HG02884 (cell line): ENCODE measurements at regions not wholly inside any gene's neighbourhood (a gene's known extent, or its start where the extent isn't known, plus 50 kb on each side); places are given as distances from the start of the nearest gene placed in this dataset.
"Not testable (repeated sequence)": the region's sequence is repeated elsewhere in the genome, so short reads cannot be mapped to it uniquely, and the experiment has no call there.

Source experiments
- ATAC-seq: cut with Tn5 transposase; IDR thresholded peaks from one replicate; pipeline ENCODE4 v1.9.1; 2021; ENCODE audit warnings: mild to moderate bottlenecking, moderate library complexity; ENCODE audit not compliant: unreplicated experiment

DNA sequence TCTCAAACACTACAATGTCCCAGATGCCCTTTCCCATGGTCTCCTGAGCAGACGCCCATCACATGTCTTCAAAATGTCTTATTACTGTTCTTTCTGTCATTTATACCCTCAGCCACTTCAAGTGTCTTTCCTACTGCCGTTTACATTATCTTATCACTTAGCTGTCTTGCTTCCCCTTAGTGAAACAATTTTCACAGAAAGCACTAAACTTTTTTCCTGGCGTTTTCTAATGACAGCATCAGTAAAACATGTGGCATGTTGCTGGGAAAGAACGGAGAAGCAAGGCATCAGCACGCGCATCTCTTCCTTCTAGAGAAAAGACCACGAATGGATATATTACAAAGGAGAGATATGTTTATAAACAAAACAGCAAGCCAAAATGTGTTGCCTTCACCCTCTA lies 189.7 kb upstream of the SLIT2 start:
- ATAC-seq, result no peak

DNA sequence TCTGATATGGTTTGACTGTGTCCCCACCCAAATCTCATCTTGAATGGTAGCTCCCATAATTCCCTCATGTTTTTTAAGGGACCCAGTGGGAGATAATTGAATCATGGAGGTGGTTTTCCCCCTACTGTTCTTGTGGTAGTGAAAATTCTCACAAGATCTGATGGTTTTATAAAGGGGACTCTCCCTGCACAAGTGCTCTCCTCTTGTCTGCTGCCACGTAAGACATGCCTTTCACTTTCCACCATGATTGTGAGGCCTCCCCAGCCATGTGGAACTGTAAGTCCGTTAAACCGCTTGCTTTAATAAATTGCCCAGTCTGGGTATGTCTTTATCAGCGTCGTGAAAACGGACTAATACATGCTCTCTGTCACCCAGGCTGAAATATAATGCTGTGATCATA lies 200.9 kb upstream of the SLIT2 start:
- ATAC-seq, result no peak

DNA sequence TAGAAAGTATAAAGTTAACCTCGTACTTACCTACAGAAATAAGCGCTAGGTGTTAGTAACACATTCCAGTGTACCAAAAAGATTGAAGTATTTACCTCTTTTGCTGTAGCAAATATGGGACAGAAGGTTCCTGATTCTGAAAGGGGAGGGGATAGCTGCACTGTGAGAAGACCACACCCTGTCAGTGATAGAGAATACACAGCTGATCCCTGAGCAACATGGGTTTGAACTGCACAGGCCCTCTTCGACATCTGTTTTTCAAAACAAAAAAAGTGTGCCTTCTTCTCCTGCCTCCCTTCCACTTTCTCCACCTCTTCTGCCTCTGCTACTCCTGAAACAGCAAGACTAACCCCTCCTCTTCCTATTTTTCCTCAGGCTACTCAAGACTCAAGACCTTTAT lies 201.8 kb upstream of the SLIT2 start:
- no peak for ATAC-seq

DNA sequence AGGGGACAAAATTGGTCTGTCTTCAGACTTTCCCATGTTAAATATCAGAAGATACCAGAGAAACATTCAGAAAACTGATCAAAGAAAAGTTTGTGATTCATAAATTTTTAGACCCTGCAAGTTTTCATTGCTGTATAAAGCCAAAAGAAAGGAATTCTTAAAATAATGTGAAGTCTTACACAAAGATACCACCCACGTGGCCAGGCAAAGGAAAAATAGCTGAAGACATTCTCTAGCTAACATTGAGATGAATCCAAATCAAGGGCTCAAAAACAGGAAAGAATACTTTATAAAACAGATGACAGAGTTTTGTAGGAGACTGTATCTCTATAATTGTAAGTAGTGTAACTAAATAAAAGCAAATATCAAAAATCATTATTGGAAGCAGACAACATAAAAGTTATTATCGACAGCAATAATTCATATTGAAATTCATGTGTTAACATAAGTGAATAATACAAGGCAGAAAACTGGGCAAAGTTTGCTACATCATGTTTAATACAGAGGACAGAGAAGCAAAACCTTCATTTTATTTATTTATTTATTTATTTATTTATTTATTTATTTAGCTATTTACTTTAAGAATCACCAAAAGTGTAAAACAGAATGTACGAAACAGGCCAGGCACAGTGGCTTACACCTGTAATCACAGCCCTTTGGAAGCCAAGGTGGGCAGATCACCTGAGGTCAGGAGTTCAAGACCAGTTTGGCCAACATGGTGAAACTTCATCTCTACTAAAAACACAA lies 204.6 kb upstream of the SLIT2 start:
- no peak for ATAC-seq

DNA sequence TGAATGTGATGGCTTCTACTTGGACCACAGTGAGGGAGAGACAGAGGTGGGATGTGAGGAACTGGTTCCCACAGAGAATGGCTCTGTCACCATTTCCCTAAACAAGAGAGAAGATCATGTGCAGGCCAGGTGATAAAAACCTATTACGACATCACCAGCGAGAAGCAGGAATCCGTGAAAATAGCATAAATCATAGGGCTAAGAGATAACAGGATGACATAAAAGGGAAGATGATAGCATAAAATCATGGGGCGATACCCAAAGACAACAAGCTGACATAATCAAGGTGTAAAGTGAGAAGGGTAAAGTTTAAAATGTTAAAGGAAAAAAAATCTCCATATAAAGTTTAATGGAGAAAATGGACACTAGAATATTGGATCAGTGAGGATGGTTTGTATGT lies 205.5 kb upstream of the SLIT2 start:
- ATAC-seq, result no peak

DNA sequence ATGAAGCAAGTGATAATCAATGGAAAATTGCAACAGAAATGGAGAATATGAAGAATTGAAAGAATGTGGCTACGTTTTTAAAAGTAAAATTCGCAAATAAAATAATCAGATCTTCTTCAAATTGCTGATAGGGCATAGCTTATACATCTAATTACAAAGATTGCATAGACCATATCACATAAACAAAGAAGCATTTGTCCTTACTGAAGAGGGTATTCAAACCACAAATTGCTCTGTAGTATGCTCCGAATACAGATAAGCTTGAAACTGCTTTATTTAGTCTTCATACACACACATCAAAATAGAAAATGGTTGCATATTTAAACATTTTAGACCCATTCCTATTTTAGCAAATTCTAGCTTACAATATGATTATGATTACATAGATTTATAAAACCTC lies 206.7 kb upstream of the SLIT2 start:
- ATAC-seq, result no peak

DNA sequence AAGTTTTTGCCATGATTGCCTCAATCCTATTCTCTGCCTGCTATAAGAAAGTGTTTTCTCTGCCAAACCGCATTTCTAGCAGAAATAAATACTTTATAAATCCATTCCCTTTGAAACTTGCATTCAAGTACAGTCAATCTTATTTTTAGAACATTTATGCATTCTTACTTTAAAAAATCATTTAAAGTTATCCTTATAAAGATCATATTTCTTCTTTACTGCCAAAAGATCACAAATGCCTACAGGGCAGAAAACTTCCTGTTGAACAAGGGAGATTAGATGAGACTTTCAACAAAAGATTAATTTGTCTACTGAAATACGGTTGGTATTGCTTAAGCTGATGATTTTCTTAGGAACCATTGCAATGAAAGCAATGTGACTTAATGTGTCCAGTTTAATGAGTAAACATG lies 207.2 kb upstream of the SLIT2 start:
- ATAC-seq, result no peak

DNA sequence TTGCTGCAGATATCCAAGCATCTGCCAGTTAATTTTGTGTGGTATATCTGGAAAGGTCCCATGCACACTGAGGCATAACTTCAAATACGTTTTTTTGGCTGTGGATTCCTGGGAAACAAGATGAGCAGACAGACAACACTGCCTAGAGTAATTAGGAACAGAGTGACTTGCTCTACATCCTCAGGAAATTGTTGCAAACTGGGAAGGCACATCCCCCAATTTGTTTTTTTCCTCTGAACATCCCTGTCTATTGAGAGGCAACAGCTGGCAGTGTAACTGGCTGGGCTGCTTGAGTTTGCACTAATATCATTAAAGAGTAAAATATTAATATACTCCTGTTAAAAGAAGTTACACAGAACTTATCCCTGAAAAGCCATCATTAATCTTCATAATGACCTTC lies 207.7 kb upstream of the SLIT2 start:
- no peak for ATAC-seq

DNA sequence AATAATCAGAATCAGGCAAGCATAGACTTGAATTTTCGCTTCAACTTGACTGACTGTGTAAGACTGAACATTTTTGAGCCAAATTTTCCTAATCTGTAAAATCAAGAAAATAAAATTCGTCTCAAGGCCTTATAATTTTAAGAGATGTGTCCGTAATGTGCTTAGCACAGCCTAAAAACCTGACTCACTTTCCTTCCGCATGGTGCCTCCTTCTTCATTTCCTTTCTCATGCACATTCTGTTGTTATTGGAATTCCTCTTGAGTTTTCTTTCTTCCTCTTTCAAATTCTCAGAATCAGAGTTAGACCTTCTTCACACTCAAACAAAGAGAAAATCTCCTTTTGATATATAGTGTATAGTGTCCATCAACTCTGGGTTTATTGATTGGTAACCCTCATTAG lies 208.9 kb upstream of the SLIT2 start:
- ATAC-seq, result no peak

DNA sequence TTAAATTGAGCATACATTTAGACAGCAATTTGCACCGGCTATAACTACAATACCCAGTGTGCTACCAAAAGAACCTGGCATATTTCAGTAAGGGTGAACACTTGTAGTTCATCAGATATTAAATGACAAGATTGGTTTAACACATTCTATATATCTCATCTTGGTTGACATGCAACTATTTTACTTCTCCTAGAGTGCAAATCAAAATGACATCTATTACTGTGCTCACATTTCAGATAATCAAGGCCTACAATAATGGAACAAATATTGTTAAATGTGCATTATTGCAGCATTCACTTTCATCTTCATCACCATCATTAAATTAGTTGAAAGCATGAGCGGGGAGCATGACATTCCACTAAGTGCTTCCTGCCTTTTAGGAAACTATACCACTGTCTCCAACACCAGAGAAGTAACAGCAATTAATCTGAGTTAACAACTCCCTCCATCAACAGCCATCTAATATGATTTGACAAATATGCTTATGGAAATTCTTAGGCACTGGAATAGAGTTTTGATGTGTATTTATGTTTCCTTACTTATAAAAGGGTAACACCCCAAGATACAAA lies 209.8 kb upstream of the SLIT2 start:
- ATAC-seq, result no peak

DNA sequence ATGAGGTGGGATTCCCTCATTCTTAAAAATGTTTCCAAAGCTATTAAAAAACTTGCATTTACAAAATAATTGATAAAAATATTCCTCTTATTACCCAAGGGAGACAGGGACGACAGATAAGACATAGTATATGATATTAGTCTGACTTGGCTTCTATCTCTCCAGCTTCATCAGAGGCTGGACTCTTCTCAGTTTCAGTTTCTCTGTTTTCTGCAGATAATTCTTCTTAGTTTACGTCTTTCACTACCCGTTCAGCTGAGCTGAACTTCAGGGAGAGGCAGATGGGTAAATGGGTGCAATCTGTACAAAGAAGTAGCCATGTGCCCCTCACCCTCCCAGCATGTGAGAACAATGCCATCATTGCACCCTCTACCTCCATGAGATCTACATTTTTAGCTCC lies 214.0 kb upstream of the SLIT2 start:
- ATAC-seq, result no peak

DNA sequence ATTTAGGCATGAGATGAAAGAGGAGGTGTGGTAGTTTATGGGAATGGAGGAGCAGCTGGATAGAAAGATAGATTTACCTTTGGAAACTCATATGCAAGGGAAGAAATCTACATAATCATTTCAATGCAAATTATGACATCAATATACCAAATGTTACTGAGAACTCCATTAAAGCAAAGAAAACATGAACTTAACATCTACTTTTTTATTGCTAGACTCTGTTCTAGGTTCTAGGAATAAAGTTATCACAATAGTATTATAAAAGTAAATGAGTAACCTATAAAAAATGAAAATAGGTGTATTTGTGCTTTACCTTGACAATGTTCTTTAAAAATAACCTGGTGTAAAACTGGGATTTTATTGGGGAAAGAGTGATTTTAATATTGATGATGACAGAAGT lies 221.6 kb upstream of the SLIT2 start:
- ATAC-seq, result no peak

DNA sequence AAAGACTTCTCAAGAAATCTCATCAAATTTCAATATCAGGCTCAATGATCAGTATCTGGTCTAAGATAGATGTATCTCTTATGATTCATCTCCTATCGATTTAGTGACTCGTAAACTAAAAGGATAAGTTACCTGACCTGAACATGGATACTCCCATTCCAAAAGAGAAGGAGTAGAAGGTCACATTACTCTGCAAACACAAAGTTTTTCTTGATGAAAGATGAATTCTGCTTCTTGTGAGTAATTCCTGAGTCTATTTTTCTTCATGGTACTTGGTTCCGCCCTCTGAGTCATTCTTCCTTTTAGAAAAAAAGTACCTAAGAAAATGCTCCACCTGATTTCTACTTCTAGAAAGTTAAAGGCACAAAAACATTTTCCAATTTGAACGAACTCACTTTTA lies 223.1 kb upstream of the SLIT2 start:
- ATAC-seq, result no peak

DNA sequence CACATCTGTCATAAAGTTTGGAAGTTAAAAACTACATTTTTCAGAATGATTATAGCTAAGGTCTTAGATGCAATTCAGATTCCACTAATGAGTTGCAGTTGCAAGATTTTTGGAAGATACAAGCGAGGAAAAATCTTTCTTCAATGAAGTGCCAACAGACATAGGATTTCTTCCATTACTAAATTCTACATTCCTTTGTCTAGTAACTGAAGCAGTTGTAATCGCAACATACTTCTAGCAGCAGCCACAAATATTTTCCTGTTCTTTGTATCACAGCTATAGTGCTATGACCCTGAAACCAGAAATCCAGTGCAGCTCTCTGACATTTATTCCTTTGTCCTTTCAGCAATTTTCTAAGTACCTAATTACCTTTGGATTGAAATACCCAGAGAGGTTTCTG lies 225.2 kb upstream of the SLIT2 start:
- no peak for ATAC-seq

DNA sequence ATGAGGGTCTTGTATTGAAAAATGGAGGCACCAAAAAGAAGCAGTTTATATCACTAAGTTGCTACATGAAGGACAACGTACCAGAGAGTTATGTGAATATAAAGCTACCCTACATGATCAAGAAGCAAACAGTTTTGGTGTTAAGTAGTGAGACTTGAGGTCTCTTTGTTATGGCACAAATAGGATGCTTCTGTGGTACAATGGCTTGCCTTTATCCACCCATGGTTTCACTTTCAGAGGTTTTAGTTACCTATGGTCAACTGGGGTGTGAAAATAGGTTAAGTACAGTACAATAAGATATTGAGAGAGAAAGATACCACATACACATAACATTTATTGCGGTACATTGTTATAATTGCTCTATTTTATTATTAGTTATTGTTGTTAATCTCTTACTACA lies 229.2 kb upstream of the SLIT2 start:
- ATAC-seq, result no peak

DNA sequence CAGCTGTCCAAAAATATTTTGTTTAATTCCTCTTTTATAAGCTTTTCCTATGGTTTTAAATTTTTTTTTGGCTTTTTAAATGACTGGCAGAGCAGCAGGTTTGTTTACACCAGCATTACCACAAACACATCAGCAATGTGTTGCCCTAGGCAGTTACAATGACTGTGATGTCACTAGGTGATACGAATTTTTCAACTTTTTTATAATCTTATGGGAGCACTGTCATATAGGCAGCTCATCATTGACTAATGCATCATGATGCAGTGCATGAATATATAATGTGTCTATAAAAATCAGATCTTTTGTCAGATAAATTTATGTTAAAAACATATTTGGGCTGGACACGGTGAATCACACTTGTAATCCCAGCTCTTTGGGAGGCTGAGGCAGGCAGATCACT lies 231.6 kb upstream of the SLIT2 start:
- no peak for ATAC-seq

DNA sequence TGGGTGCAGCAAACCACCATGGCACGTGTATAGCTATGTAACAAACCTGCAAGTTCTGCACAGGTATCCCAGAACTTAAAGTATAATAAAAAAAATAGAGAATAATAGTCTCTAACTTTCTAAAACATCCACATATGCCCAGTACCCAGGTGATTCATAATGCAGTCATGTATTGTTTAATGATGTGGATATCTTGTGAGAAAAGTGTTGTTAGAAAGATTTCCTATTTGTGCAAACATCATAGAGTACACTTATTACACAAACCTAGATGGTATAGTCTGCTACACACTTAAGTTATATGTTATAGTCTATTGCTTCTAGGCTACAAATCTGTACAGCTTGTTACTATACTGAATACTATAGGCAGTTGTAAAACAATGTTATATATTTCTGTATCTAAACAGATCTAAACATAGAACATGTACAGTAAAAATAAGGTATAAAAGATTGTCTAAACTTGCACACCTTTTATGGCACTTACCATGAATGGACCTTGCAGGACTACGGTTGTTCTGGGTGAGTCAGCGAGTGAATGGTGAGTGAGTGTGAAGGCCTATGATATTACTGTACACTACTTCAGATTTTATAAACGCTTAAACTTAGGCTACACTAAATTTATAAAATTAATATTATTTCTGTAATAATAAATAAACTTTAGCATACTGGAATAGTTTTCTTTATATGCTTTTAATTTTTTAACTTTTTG lies 232.2 kb upstream of the SLIT2 start:
- ATAC-seq, result no peak

DNA sequence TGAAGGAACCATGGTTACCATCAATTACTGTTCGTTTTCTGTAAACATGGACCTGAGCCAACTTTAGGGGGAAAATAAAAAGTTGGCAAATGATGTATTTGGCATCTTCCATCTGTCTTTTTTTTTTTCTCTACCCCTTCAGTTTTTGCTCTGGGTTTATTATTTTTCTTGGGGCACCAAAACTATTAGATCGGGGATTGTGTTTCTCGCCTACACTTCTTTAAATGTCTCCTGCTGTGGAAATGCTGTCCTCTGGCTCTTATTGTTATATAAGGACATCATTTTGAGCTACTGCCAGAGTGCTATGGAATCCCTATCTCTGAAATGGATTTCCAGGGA lies 234.0 kb upstream of the SLIT2 start:
- no peak for ATAC-seq

DNA sequence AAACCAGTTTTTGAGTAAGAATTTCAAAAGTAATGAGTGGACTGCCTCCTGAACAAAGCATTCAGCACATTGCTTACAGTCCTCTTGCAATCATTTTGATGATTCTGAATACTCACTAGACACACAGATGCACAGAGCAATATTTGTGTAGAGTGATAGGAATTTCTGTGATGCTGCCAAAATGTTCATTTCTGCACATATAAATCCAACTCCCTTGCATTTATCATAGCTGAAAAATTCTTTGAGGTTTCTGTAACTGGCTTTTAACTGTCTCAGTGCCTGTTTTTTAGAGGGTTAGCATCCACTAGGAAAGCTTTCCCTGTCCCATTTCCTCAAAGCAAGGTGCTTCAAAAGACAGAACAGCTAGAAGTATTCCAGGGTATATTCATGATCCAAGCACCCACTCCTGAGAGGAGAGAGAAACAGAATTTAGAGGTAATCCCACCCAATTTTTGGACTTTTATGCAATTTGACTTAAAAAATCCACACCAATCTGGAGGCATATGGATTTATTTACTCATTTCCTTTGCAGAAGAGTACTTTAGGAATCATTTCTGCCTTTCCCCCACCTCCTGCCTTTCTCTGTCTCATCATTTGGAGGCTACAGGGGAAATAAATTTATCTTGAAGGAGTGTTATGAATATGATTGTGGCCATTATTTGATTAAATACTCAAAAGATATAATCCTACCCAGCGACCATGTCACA lies 234.5 kb upstream of the SLIT2 start:
- no peak for ATAC-seq

DNA sequence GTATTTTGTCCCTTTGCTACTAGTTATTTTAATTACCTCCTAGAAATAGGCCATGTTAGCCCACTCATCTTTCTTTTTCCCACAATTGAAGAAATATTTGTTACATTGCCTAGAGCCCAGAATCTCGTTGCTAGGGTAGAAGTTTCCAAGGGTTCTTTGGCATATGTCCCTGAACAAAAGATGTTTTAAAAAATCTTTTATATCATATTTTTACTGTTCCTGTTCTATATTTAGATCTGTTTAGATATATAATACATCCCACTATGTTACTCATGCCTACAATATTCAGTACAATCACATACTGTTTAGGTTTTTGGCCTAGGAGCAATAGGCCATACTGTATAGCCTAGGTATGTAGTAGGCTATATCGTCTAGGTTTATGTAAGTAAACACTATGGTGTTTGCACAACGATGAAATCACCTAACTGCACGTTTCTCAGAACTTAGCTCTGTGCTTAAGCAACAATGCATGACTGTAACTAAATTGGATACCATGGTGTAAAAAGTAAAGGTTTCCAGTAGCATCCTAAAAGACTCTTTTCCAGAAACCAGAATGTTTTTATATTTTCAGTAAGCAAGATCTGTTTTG lies 236.0 kb upstream of the SLIT2 start:
- ATAC-seq, result no peak

DNA sequence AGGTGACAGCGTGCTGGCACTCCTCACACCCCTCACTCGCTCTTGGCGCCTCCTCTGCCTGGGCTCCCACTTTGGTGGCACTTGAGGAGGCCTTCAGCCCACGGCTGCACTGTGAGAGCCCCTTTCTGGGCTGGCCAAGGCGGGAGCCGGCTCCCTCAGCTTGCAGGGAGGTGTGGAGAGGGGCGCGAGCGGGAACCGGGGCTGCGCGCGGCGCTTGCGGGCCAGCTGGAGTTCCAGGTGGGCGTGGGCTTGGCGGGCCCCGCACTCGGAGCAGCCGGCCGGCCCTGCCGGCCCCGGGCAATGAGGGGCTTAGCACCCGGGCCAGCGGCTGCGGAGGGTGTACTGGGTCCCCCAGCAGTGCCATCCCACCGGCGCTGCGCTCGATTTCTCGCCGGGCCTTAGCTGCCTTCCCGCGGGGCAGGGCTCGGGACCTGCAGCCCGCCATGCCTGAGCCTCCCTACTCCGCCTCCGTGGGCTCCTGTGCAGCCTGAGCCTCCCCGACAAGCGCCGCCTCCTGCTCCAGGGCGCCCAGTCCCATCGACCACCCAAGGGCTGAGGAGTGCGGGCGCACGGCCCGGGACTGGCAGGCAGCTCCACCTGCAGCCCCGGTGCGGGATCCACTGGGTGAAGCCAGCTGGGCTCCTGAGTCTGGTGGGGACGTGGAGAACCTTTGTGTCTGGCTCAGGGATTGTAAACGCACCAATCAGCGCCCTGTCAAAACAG lies 247.7 kb upstream of the SLIT2 start:
- not testable (repeated sequence) for ATAC-seq
